Panc1 (cell line): ENCODE measurements at regions not wholly inside any gene's neighbourhood (a gene's known extent, or its start where the extent isn't known, plus 50 kb on each side); places are given as distances from the start of the nearest gene placed in this dataset.

Source experiments
- ATAC-seq: fragments of 200-7000 bp; cut with Tn5 transposase; 2 replicates; pipeline ENCODE4 v1.9.1; 2020; ENCODE audit warnings: mild to moderate bottlenecking, moderate library complexity
- BruUV-seq: library from RNA; stranded (reverse); fragments of 400-500 nt; replicated peaks from 2 replicates; lab custom pipeline; 2021; lab: Mats Ljungman, UMichigan
- CTCF ChIA-PET: fragments of 300-600 bp; sonication (Branson Sonifier 250); formaldehyde crosslinking; loops from one replicate; lab custom pipeline; 2022; ENCODE audit warnings: antibody characterized with exemption; lab: Charles Lee
- POLR2A ChIA-PET: fragments of 300-600 bp; sonication (Branson Sonifier 250); formaldehyde crosslinking; loops from one replicate; lab custom pipeline; 2022; ENCODE audit warnings: antibody characterized with exemption; lab: Charles Lee
- DNase-seq: peaks from one replicate; pipeline ENCODE4 v3.0.0-alpha.2; 2010; ENCODE audit warnings: low read depth, low spot score
- H3K27ac ChIP-seq: 2 replicates; pipeline ENCODE4 v1.5.1; 2011; ENCODE audit warnings: mild to moderate bottlenecking, low read length, inconsistent platforms
- H3K27me3 ChIP-seq: fragments of 200-500 bp; sonication (Bioruptor generic); 2 replicates; pipeline ENCODE4 v1.6.0; 2014; ENCODE audit warnings: low read length, inconsistent platforms; ENCODE audit not compliant: control insufficient read depth, insufficient read depth
- H3K36me3 ChIP-seq: fragments of 200-500 bp; sonication (Bioruptor generic); 2 replicates; pipeline ENCODE4 v1.5.1; 2014; ENCODE audit warnings: inconsistent platforms, mild to moderate bottlenecking, low read length, moderate library complexity; ENCODE audit not compliant: control insufficient read depth, insufficient read depth
- H3K4me1 ChIP-seq: 2 replicates; pipeline ENCODE4 v1.5.1; 2011; ENCODE audit warnings: inconsistent platforms, mild to moderate bottlenecking, low read length, moderate library complexity; ENCODE audit not compliant: control insufficient read depth, insufficient read depth
- H3K4me3 ChIP-seq, 2 experiments: 2 replicates each; pipeline ENCODE4 v1.5.1; 2011 to 2012; ENCODE audit warnings: low read depth in 2 of 2, low read length in 2 of 2, mild to moderate bottlenecking in 2 of 2, inconsistent platforms in 1 of 2, moderate library complexity in 1 of 2
- H3K9me3 ChIP-seq: fragments of 200-500 bp; sonication (Bioruptor generic); 2 replicates; pipeline ENCODE4 v1.5.1; 2014; ENCODE audit warnings: low read depth, mild to moderate bottlenecking, inconsistent platforms, low read length, moderate library complexity; ENCODE audit not compliant: control insufficient read depth, insufficient read depth
- POLR2AphosphoS5 ChIP-seq: IDR thresholded peaks from 2 replicates; pipeline ENCODE4 v1.6.1; 2012; ENCODE audit warnings: mild to moderate bottlenecking, low read depth, low read length, moderate library complexity
- SIN3A ChIP-seq: IDR thresholded peaks from 2 replicates; pipeline ENCODE4 v1.6.1; 2012; ENCODE audit warnings: low read depth, mild to moderate bottlenecking, low read length, moderate library complexity, borderline replicate concordance; ENCODE audit not compliant: insufficient read depth
- TCF7L2 ChIP-seq: IDR thresholded peaks from 2 replicates; pipeline ENCODE4 v1.6.1; 2011; ENCODE audit warnings: mild to moderate bottlenecking, low read depth, low read length, inconsistent platforms
- in situ Hi-C: cut with HindIII; loops from 2 replicates; pipeline ENCODE4 v1.10.0; 2016; ENCODE audit warnings: low sequenced_read_pairs, low pct_unique_long_range_greater_than_20kb
- intact Hi-C: fragments of 100-400 bp; cut with micrococcal nuclease; formaldehyde crosslinking; loops from one replicate; pipeline ENCODE4 v1.10.0; 2022; ENCODE audit not compliant: unreplicated experiment
- TF ChIP-seq, protein P1 (sequence below), 2 experiments: IDR thresholded peaks; 2 replicates each; pipeline ENCODE4 v1.6.1; 2011 to 2012; ENCODE audit warnings: low read depth in 2 of 2, control low read depth in 1 of 2, low read length in 1 of 2, mild to moderate bottlenecking in 1 of 2, moderate library complexity in 1 of 2; ENCODE audit not compliant: insufficient read depth in 1 of 2
- TF ChIP-seq, protein P2 (sequence below): fragments of 450-650 bp; IDR thresholded peaks from 2 replicates; pipeline ENCODE4 v1.5.1; 2017; ENCODE audit warnings: mild to moderate bottlenecking

DNA sequence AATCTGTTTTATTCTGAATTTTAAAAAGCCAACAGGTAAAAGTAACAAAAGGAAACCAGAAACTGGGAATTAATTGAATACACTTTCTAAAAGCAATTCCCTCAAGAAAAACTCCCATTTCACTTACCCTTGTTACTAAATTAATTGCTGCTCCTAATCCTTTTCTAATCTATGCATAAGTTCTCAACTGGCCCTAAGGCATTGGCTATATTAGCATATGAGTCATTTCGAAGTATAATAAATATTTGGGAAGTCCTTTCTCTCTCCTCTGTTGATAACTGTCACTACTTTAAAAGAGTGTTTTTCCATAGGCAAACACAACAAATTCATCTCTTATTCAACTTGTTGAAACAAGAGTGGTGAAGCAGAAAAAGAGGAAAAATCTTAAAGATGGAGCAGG lies 486.5 kb upstream of the HTR2C start:
- CTCF ChIA-PET, result no interaction called here
- intact Hi-C loops, result no loop called here
- BruUV-seq, result no TSS peak

GRCh38 chrX:114095789-114096188 lies 488.1 kb upstream of the HTR2C start:
- H3K4me1 ChIP-seq, result no peaks in the 10 kb centered on the region
- H3K27ac ChIP-seq, result no peak overlapping the region
- no peak for DNase-seq
- CTCF ChIA-PET, result no interaction called here
- no peak for ATAC-seq
- POLR2A ChIA-PET, result no interaction called here
- no peaks in the 10 kb centered on the region for H3K27me3 ChIP-seq
- intact Hi-C loops (no loop called here), in situ Hi-C loops (no loop called here)
- H3K4me3 ChIP-seq, result no peak overlapping the region
- no TSS peak for BruUV-seq
- TF ChIP-seq TCF7L2 (no peak), SIN3A (no peak), POLR2AphosphoS5 (no peak)
- TF ChIP-seq, protein P1, sequence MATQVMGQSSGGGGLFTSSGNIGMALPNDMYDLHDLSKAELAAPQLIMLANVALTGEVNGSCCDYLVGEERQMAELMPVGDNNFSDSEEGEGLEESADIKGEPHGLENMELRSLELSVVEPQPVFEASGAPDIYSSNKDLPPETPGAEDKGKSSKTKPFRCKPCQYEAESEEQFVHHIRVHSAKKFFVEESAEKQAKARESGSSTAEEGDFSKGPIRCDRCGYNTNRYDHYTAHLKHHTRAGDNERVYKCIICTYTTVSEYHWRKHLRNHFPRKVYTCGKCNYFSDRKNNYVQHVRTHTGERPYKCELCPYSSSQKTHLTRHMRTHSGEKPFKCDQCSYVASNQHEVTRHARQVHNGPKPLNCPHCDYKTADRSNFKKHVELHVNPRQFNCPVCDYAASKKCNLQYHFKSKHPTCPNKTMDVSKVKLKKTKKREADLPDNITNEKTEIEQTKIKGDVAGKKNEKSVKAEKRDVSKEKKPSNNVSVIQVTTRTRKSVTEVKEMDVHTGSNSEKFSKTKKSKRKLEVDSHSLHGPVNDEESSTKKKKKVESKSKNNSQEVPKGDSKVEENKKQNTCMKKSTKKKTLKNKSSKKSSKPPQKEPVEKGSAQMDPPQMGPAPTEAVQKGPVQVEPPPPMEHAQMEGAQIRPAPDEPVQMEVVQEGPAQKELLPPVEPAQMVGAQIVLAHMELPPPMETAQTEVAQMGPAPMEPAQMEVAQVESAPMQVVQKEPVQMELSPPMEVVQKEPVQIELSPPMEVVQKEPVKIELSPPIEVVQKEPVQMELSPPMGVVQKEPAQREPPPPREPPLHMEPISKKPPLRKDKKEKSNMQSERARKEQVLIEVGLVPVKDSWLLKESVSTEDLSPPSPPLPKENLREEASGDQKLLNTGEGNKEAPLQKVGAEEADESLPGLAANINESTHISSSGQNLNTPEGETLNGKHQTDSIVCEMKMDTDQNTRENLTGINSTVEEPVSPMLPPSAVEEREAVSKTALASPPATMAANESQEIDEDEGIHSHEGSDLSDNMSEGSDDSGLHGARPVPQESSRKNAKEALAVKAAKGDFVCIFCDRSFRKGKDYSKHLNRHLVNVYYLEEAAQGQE (IDR thresholded peaks at IDR 0.05; ENCODE audit: insufficient read depth in 1 of 2, low read depth in 2 of 2, low read length in 1 of 2), result no peak
- TF ChIP-seq, protein P2, sequence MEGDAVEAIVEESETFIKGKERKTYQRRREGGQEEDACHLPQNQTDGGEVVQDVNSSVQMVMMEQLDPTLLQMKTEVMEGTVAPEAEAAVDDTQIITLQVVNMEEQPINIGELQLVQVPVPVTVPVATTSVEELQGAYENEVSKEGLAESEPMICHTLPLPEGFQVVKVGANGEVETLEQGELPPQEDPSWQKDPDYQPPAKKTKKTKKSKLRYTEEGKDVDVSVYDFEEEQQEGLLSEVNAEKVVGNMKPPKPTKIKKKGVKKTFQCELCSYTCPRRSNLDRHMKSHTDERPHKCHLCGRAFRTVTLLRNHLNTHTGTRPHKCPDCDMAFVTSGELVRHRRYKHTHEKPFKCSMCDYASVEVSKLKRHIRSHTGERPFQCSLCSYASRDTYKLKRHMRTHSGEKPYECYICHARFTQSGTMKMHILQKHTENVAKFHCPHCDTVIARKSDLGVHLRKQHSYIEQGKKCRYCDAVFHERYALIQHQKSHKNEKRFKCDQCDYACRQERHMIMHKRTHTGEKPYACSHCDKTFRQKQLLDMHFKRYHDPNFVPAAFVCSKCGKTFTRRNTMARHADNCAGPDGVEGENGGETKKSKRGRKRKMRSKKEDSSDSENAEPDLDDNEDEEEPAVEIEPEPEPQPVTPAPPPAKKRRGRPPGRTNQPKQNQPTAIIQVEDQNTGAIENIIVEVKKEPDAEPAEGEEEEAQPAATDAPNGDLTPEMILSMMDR, result no peak
- H3K9me3 ChIP-seq, result no peaks in the 10 kb centered on the region
- no peaks in the 10 kb centered on the region for H3K36me3 ChIP-seq

More for the DNA sequence above, 486.5 kb upstream of the HTR2C start:
- Histone ChIP-seq H3K27ac (no peak overlapping the region), H3K9me3 (no peaks in the 10 kb centered on the region), H3K36me3 (no peaks in the 10 kb centered on the region), H3K4me1 (no peaks in the 10 kb centered on the region), H3K27me3 (no peaks in the 10 kb centered on the region), H3K4me3 (no peak overlapping the region)
- DNase-seq (no peak), ATAC-seq (no peak)
- POLR2A ChIA-PET, result no interaction called here
- in situ Hi-C loops, result no loop called here
- TF ChIP-seq SIN3A (no peak), TCF7L2 (no peak), POLR2AphosphoS5 (no peak)
- TF ChIP-seq, protein P2, result no peak
- TF ChIP-seq, protein P1 (IDR thresholded peaks at IDR 0.05; ENCODE audit: insufficient read depth in 1 of 2, low read depth in 2 of 2, low read length in 1 of 2), result no peak
